ENCODE measurements at regions not wholly inside any gene's neighbourhood (a gene's known extent, or its start where the extent isn't known, plus 50 kb on each side); places are given as distances from the start of the nearest gene placed in this dataset.

- no peak for TF ChIP-seq CTCF (conservative IDR thresholded peaks at IDR 0.05; ENCODE audit: low read depth in 2 of 2)
- TF ChIP-seq EZH2 (IDR thresholded peaks at IDR 0.05; ENCODE audit: low read depth, unreplicated experiment): no peak
These were observed 661.3 kb upstream of the KLF12 start for GRCh38 chr13:74795526-74795925.
